Neural cell (in vitro differentiated cells): ENCODE measurements at regions not wholly inside any gene's neighbourhood (a gene's known extent, or its start where the extent isn't known, plus 50 kb on each side); places are given as distances from the start of the nearest gene placed in this dataset.

Experiments used
- H2AFZ ChIP-seq: fragments of 200-600, 300-800 bp; sonication (generic), shearing (Covaris generic); 2 replicates; pipeline ENCODE4 v1.6.0; 2014; ENCODE audit warnings: low read depth, mild to moderate bottlenecking, antibody characterized with exemption, low read length, moderate library complexity
- H3F3A ChIP-seq: fragments of 200-600 bp; shearing (Covaris generic); 2 replicates; pipeline ENCODE4 v1.6.1; 2016; ENCODE audit warnings: mild to moderate bottlenecking, moderate library complexity, mixed read lengths, antibody characterized with exemption, low read length; ENCODE audit not compliant: insufficient read depth, poor library complexity, severe bottlenecking
- H3K27ac ChIP-seq: fragments of 200-600, 300-800 bp; sonication (generic), shearing (Covaris generic); 2 replicates; pipeline ENCODE4 v1.5.1; 2014; ENCODE audit warnings: mild to moderate bottlenecking, low read length, moderate library complexity
- H3K27me3 ChIP-seq: fragments of 300-800, 200-600 bp; sonication (generic), shearing (Covaris generic); 2 replicates; pipeline ENCODE4 v1.6.0; 2014; ENCODE audit warnings: mild to moderate bottlenecking, low read depth, low read length, moderate library complexity; ENCODE audit not compliant: insufficient read depth
- H3K36me3 ChIP-seq: fragments of 300-800, 200-600 bp; sonication (generic), shearing (Covaris generic); 2 replicates; pipeline ENCODE4 v1.5.1; 2014; ENCODE audit warnings: mild to moderate bottlenecking, antibody characterized with exemption, low read length, moderate library complexity; ENCODE audit not compliant: insufficient read depth
- H3K4me2 ChIP-seq: fragments of 300-800, 200-600 bp; sonication (generic), shearing (Covaris generic); 2 replicates; pipeline ENCODE4 v1.6.0; 2014; ENCODE audit warnings: mild to moderate bottlenecking, low read length
- H3K4me3 ChIP-seq: fragments of 300-800, 200-600 bp; sonication (generic), shearing (Covaris generic); 2 replicates; pipeline ENCODE4 v1.5.1; 2014; ENCODE audit warnings: mild to moderate bottlenecking, low read length, moderate library complexity
- H3K79me2 ChIP-seq: fragments of 200-600 bp; shearing (Covaris generic); replicated peaks from 2 replicates; pipeline ENCODE4 v1.6.0; 2014; ENCODE audit warnings: mild to moderate bottlenecking, low read length, moderate library complexity; ENCODE audit not compliant: insufficient read depth
- H3K9ac ChIP-seq: fragments of 300-800, 200-600 bp; sonication (generic), shearing (Covaris generic); 2 replicates; pipeline ENCODE4 v1.6.1; 2016; ENCODE audit warnings: mild to moderate bottlenecking, low read length, mixed read lengths
- H3K9me2 ChIP-seq: fragments of 200-600 bp; shearing (Covaris generic); 2 replicates; pipeline ENCODE4 v1.6.1; 2016; ENCODE audit warnings: mild to moderate bottlenecking, low read length, mixed read lengths; ENCODE audit not compliant: insufficient read depth
- H3K9me3 ChIP-seq: fragments of 200-600, 300-800 bp; sonication (generic), shearing (Covaris generic); 2 replicates; pipeline ENCODE4 v1.6.1; 2016; ENCODE audit warnings: mild to moderate bottlenecking, mixed run types, low read length, moderate library complexity, mixed read lengths
- H4K20me1 ChIP-seq: fragments of 200-600 bp; shearing (Covaris generic); 2 replicates; pipeline ENCODE4 v1.6.1; 2016; ENCODE audit warnings: mild to moderate bottlenecking, mixed run types; ENCODE audit not compliant: insufficient read depth
- EP300 ChIP-seq: fragments of 450-650 bp; conservative IDR thresholded peaks from 2 replicates; pipeline ENCODE4 v1.6.1; 2014; ENCODE audit warnings: antibody characterized with exemption, mild to moderate bottlenecking, moderate library complexity; ENCODE audit not compliant: poor library complexity, severe bottlenecking
- EZH2 ChIP-seq: fragments of 200-600, 300-800 bp; shearing (Covaris generic), sonication (generic); IDR thresholded peaks from 2 replicates; pipeline ENCODE4 v1.6.1; 2014; ENCODE audit warnings: antibody characterized with exemption, low read length, borderline replicate concordance, mild to moderate bottlenecking; ENCODE audit not compliant: insufficient read depth, poor library complexity, severe bottlenecking
- MXI1 ChIP-seq: fragments of 450-650 bp; conservative IDR thresholded peaks from 2 replicates; pipeline ENCODE4 v1.6.1; 2014; ENCODE audit warnings: antibody characterized with exemption, mild to moderate bottlenecking; ENCODE audit not compliant: poor library complexity, severe bottlenecking
- POLR2AphosphoS5 ChIP-seq: IDR thresholded peaks from 2 replicates; pipeline ENCODE4 v1.6.1; 2012
- RAD21 ChIP-seq: fragments of 450-650 bp; conservative IDR thresholded peaks from 2 replicates; pipeline ENCODE4 v1.6.1; 2014; ENCODE audit warnings: antibody characterized with exemption, mild to moderate bottlenecking, moderate library complexity
- SMC3 ChIP-seq: fragments of 450-650 bp; conservative IDR thresholded peaks from 2 replicates; pipeline ENCODE4 v1.6.1; 2014; ENCODE audit warnings: antibody characterized with exemption, mild to moderate bottlenecking, moderate library complexity; ENCODE audit not compliant: poor library complexity
- TAF1 ChIP-seq: IDR thresholded peaks from 2 replicates; pipeline ENCODE4 v1.6.1; 2012; ENCODE audit warnings: low read depth
- TF ChIP-seq, protein P1 (sequence below): fragments of 450-650 bp; IDR thresholded peaks from 2 replicates; pipeline ENCODE4 v1.5.1; 2014; ENCODE audit warnings: antibody characterized with exemption, mild to moderate bottlenecking, moderate library complexity; ENCODE audit not compliant: poor library complexity, severe bottlenecking
- TF ChIP-seq, protein P2 (sequence below): IDR thresholded peaks from 2 replicates; pipeline ENCODE4 v1.6.1; 2012; ENCODE audit warnings: borderline replicate concordance

DNA sequence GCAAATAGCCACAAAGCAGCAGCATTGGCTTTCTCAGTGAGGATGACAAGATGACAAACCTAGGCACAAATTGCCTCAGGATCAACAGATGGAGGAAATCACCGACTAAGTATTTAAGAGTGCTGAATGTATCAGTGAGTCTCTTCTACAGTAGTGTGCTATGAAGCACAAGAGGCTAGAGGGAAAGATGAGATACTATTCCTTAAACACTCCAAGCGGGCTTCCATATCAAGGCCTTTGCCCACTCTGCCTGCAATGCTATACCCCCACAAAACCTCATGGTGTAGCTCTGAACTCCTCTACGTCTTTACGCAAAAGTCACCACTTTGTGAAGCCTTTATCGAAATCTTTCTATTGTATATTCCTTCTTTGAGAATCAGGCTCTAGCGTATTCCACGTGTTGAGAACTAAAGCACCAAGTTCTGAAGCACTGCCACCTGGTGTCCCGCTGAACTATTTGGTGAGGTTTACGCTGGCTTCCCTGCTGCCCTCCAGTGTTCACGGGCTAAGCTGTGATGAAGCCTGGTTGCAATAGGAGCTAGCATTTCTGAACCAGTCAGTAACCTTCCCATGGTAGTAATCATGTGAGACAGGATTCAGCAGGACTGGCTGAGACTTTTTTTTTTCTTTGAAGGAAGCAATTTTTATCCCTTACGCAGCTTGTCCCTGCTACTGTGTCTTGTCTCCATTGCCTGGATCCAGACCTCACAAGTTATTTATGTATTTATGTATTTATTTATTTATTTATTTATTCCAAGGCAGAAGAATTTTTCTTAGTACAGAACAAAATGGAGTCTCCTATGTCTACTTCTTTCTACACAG is 426.5 kb upstream of the OR4E1 start:
- no peak overlapping the region for H3K4me3 ChIP-seq
- H3F3A ChIP-seq = no peaks in the 10 kb centered on the region
- no peak overlapping the region for H3K9ac ChIP-seq
- H3K9me3 ChIP-seq = no peaks in the 10 kb centered on the region
- H3K36me3 ChIP-seq = no peaks in the 10 kb centered on the region
- H3K27ac ChIP-seq = no peak overlapping the region
- peak; percentile 69 for TF ChIP-seq RAD21
- TF ChIP-seq, protein P1, sequence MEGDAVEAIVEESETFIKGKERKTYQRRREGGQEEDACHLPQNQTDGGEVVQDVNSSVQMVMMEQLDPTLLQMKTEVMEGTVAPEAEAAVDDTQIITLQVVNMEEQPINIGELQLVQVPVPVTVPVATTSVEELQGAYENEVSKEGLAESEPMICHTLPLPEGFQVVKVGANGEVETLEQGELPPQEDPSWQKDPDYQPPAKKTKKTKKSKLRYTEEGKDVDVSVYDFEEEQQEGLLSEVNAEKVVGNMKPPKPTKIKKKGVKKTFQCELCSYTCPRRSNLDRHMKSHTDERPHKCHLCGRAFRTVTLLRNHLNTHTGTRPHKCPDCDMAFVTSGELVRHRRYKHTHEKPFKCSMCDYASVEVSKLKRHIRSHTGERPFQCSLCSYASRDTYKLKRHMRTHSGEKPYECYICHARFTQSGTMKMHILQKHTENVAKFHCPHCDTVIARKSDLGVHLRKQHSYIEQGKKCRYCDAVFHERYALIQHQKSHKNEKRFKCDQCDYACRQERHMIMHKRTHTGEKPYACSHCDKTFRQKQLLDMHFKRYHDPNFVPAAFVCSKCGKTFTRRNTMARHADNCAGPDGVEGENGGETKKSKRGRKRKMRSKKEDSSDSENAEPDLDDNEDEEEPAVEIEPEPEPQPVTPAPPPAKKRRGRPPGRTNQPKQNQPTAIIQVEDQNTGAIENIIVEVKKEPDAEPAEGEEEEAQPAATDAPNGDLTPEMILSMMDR = peak; percentile 81
- TF ChIP-seq, protein P2, sequence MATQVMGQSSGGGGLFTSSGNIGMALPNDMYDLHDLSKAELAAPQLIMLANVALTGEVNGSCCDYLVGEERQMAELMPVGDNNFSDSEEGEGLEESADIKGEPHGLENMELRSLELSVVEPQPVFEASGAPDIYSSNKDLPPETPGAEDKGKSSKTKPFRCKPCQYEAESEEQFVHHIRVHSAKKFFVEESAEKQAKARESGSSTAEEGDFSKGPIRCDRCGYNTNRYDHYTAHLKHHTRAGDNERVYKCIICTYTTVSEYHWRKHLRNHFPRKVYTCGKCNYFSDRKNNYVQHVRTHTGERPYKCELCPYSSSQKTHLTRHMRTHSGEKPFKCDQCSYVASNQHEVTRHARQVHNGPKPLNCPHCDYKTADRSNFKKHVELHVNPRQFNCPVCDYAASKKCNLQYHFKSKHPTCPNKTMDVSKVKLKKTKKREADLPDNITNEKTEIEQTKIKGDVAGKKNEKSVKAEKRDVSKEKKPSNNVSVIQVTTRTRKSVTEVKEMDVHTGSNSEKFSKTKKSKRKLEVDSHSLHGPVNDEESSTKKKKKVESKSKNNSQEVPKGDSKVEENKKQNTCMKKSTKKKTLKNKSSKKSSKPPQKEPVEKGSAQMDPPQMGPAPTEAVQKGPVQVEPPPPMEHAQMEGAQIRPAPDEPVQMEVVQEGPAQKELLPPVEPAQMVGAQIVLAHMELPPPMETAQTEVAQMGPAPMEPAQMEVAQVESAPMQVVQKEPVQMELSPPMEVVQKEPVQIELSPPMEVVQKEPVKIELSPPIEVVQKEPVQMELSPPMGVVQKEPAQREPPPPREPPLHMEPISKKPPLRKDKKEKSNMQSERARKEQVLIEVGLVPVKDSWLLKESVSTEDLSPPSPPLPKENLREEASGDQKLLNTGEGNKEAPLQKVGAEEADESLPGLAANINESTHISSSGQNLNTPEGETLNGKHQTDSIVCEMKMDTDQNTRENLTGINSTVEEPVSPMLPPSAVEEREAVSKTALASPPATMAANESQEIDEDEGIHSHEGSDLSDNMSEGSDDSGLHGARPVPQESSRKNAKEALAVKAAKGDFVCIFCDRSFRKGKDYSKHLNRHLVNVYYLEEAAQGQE = no peak
- TF ChIP-seq SMC3 = peak; percentile 83
- no peak for TF ChIP-seq EZH2
- H4K20me1 ChIP-seq = no peaks in the 10 kb centered on the region
- no peaks in the 10 kb centered on the region for H3K9me2 ChIP-seq
- H3K27me3 ChIP-seq = no peaks in the 10 kb centered on the region
- no peak overlapping the region for H3K4me2 ChIP-seq
- H2AFZ ChIP-seq = no peak overlapping the region
- no peaks in the 10 kb centered on the region for H3K79me2 ChIP-seq

DNA sequence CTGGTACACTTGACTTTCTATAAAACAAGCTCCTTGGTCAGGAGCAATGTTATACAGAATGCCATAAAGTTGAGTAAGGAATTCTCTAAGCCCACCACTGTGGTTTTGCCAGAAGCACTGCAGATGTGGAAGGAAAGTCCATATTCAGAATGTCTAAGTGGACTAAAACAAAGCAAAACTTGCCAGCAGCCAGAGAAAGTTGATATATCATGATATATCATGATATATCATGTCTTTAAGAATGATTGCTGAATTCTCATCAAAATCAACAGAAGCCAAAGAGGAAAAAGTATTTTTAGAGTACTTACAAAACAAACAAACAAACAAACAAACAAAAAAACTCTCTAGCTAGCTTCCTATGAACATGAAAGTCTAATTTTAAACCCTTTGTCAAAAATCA is 424.8 kb upstream of the OR4E1 start:
- Histone ChIP-seq H3K27ac (no peak overlapping the region), H3K27me3 (no peaks in the 10 kb centered on the region), H3K4me3 (no peak overlapping the region), H4K20me1 (no peaks in the 10 kb centered on the region), H2AFZ (no peak overlapping the region), H3K9me3 (no peaks in the 10 kb centered on the region), H3K9ac (no peak overlapping the region), H3K4me2 (no peak overlapping the region), H3K79me2 (no peaks in the 10 kb centered on the region), H3F3A (no peaks in the 10 kb centered on the region), H3K36me3 (no peaks in the 10 kb centered on the region), H3K9me2 (no peaks in the 10 kb centered on the region)
- TF ChIP-seq MXI1 = no peak
- no peak for TF ChIP-seq RAD21
- no peak for TF ChIP-seq EZH2
- TF ChIP-seq, protein P1 = no peak
- TF ChIP-seq POLR2AphosphoS5 = no peak
- no peak for TF ChIP-seq TAF1
- TF ChIP-seq EP300 = no peak
- TF ChIP-seq, protein P2 = no peak
- TF ChIP-seq SMC3 = no peak
